ENCODE measurements at regions not wholly inside any gene's neighbourhood (a gene's known extent, or its start where the extent isn't known, plus 50 kb on each side); places are given as distances from the start of the nearest gene placed in this dataset.

- no peak for ATAC-seq (ENCODE audit: low FRiP score)
- DNase-seq (ENCODE audit: low spot score): no peak
- no peak for TF ChIP-seq CTCF (IDR thresholded peaks at IDR 0.05)
Observed at GRCh38 chr2:145481334-145481922, 961.5 kb upstream of the ZEB2 start.

- ATAC-seq (ENCODE audit: low FRiP score): no peak
- DNase-seq (ENCODE audit: low spot score): no peak
- TF ChIP-seq CTCF (IDR thresholded peaks at IDR 0.05): no peak
Observed at GRCh38 chr2:145464866-145465265, 944.9 kb upstream of the ZEB2 start.

GRCh38 chr2:145460112-145460511 lies 940.2 kb upstream of the ZEB2 start:
- no peak for TF ChIP-seq CTCF (IDR thresholded peaks at IDR 0.05)
- DNase-seq (ENCODE audit: low spot score) (no peak), ATAC-seq (ENCODE audit: low FRiP score) (no peak)

GRCh38 chr2:145431181-145431951 lies 911.4 kb upstream of the ZEB2 start:
- no peak for DNase-seq (ENCODE audit: low spot score)
- no peak for TF ChIP-seq CTCF (IDR thresholded peaks at IDR 0.05)
- no peak for ATAC-seq (ENCODE audit: low FRiP score)

- no peak for TF ChIP-seq CTCF (IDR thresholded peaks at IDR 0.05)
- no peak for DNase-seq (ENCODE audit: low spot score)
Observed at GRCh38 chr2:145423809-145424208, 903.9 kb upstream of the ZEB2 start.

GRCh38 chr2:145422576-145422975 lies 902.7 kb upstream of the ZEB2 start:
- no peak for TF ChIP-seq CTCF (IDR thresholded peaks at IDR 0.05)
- DNase-seq (ENCODE audit: low spot score) (no peak), ATAC-seq (ENCODE audit: low FRiP score) (no peak)

More at GRCh38 chr2:145423809-145424208, 903.9 kb upstream of the ZEB2 start:
- no peak for ATAC-seq (ENCODE audit: low FRiP score)

- no peak for DNase-seq (ENCODE audit: low spot score)
- no peak for TF ChIP-seq CTCF (IDR thresholded peaks at IDR 0.05)
- no peak for ATAC-seq (ENCODE audit: low FRiP score)
Observed at GRCh38 chr2:145421841-145422240, 901.9 kb upstream of the ZEB2 start.

Data from omental fat pad (tissue), 3 donors.